Activated naive CD4-positive, alpha-beta T cell treated with anti-CD3 and anti-CD28 coated beads for 36 hours (primary cell): ENCODE measurements at regions not wholly inside any gene's neighbourhood (a gene's known extent, or its start where the extent isn't known, plus 50 kb on each side); places are given as distances from the start of the nearest gene placed in this dataset.
"Not testable (repeated sequence)": the region's sequence is repeated elsewhere in the genome, so short reads cannot be mapped to it uniquely, and the experiment has no call there.

Experiments
- CTCF ChIA-PET: fragments of 350-600 bp; sonication (Branson Sonifier 250); formaldehyde crosslinking; loops from one replicate; lab custom pipeline; 2021; ENCODE audit warnings: antibody characterized with exemption; lab: Charles Lee
- DNase-seq: peaks from one replicate; pipeline ENCODE4 v3.0.0-alpha.2; 2020
- H3K27ac Mint-ChIP-seq: one replicate; pipeline ENCODE4 v1.8.0; 2021; ENCODE audit warnings: mild to moderate bottlenecking, mixed read lengths
- H3K27me3 Mint-ChIP-seq: one replicate; pipeline ENCODE4 v1.8.0; 2021; ENCODE audit warnings: low read depth, mixed read lengths
- H3K36me3 Mint-ChIP-seq: one replicate; pipeline ENCODE4 v1.8.0; 2021; ENCODE audit warnings: low read depth, mixed read lengths
- H3K4me1 Mint-ChIP-seq: one replicate; pipeline ENCODE4 v1.8.0; 2021; ENCODE audit warnings: low read depth, mixed read lengths
- H3K4me3 Mint-ChIP-seq: one replicate; pipeline ENCODE4 v1.8.0; 2021; ENCODE audit warnings: mild to moderate bottlenecking, moderate library complexity, mixed read lengths
- H3K9me3 Mint-ChIP-seq: one replicate; pipeline ENCODE4 v1.8.0; 2021; ENCODE audit warnings: mixed read lengths
- intact Hi-C: fragments of 100-400 bp; cut with micrococcal nuclease; formaldehyde crosslinking; loops from one replicate; pipeline ENCODE4 v1.15.1; 2023

DNA sequence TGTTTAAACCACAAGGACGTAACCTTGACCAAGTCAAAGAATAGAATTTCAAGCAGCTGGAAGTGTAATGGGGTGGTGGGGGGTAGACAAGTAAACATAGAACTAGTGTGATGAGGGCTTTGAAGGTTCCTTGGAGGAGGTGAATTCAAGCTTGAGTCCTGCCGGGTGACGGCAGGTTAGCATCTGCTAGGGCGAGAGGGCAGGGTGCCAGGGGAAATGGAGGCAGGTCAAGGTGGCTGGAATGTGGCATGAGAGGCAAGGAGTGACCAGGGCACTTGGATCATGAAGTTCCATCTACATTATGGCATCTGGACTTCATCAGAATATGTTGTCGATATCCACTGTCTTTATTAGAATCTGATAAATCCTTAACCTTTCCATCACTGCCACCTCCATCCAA lies 207.5 kb upstream of the SLC35B3 start:
- no peaks in the 10 kb centered on the region for H3K27me3 Mint-ChIP-seq
- H3K9me3 Mint-ChIP-seq = peaks cover 6% of the 10 kb centered on the region
- intact Hi-C loops = no loop called here
- no peak overlapping the region for H3K27ac Mint-ChIP-seq
- no peaks in the 10 kb centered on the region for H3K36me3 Mint-ChIP-seq
- H3K4me3 Mint-ChIP-seq = no peak overlapping the region
- CTCF ChIA-PET = no interaction called here
- H3K4me1 Mint-ChIP-seq = no peaks in the 10 kb centered on the region
- no peak for DNase-seq

DNA sequence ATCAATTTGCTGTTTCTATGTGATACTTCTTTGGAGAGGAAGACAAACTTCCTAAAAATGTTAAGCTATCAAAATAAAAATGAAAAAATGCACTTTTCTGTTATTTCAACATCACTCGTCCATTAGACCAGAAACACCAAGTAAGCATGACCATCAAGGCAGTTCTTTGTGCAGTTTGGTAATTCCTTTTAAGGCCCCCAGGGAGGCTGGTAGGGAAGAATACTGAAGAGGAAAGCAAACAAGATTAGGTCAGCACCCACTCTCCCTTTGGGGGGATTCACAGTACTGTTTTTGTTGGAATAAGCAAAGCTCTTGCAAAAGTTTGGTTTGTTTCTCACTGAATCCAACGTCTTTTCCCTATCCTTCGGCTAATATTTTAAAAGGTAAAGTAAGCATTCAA lies 206.8 kb upstream of the SLC35B3 start:
- no peaks in the 10 kb centered on the region for H3K4me1 Mint-ChIP-seq
- H3K9me3 Mint-ChIP-seq = peaks cover 6% of the 10 kb centered on the region
- no peaks in the 10 kb centered on the region for H3K27me3 Mint-ChIP-seq
- H3K27ac Mint-ChIP-seq = no peak overlapping the region
- no peaks in the 10 kb centered on the region for H3K36me3 Mint-ChIP-seq
- no peak overlapping the region for H3K4me3 Mint-ChIP-seq
- CTCF ChIA-PET = no interaction called here
- intact Hi-C loops = no loop called here
- no peak for DNase-seq

- intact Hi-C loops = no loop called here
These were observed 204.7 kb upstream of the SLC35B3 start for GRCh38 chr6:8639928-8640649.

GRCh38 chr6:8637896-8638597 lies 202.7 kb upstream of the SLC35B3 start:
- Mint-ChIP-seq H3K27ac (no peak overlapping the region), H3K36me3 (no peaks in the 10 kb centered on the region), H3K4me3 (no peak overlapping the region), H3K27me3 (no peaks in the 10 kb centered on the region), H3K9me3 (no peaks in the 10 kb centered on the region), H3K4me1 (no peaks in the 10 kb centered on the region)
- CTCF ChIA-PET = no interaction called here
- intact Hi-C loops = no loop called here
- no peak for DNase-seq

More at GRCh38 chr6:8639928-8640649, 204.7 kb upstream of the SLC35B3 start:
- Mint-ChIP-seq H3K36me3 (no peaks in the 10 kb centered on the region), H3K9me3 (peaks cover 6% of the 10 kb centered on the region), H3K27ac (no peak overlapping the region), H3K27me3 (no peaks in the 10 kb centered on the region), H3K4me3 (no peak overlapping the region), H3K4me1 (no peaks in the 10 kb centered on the region)
- DNase-seq = no peak
- CTCF ChIA-PET = no interaction called here

DNA sequence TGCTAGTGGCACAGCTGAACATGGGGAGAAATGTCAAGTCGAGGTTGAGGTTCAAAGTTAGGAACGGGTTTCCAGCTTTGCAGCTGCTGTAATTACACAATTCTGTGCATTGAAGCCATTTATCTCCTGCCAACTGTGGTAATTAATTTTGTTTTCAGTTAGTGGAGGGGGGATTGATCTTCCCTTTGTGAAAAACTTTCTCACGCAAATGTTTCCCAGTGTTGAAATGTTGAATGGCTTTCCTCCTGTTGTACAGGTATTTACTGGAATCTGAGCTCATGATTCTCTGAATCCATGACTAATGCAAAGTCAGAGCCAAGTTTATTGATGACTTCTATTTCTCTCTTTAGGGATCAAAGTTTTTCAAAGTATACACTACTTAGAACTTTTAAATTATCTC lies 198.4 kb upstream of the SLC35B3 start:
- no peaks in the 10 kb centered on the region for H3K4me1 Mint-ChIP-seq
- no peak overlapping the region for H3K27ac Mint-ChIP-seq
- DNase-seq = no peak
- intact Hi-C loops = no loop called here
- no peaks in the 10 kb centered on the region for H3K9me3 Mint-ChIP-seq
- H3K27me3 Mint-ChIP-seq = no peaks in the 10 kb centered on the region
- H3K36me3 Mint-ChIP-seq = no peaks in the 10 kb centered on the region
- H3K4me3 Mint-ChIP-seq = no peak overlapping the region
- CTCF ChIA-PET = no interaction called here

GRCh38 chr6:8628736-8629135 lies 193.4 kb upstream of the SLC35B3 start:
- Mint-ChIP-seq H3K27me3 (no peaks in the 10 kb centered on the region), H3K27ac (no peak overlapping the region), H3K4me3 (no peak overlapping the region), H3K4me1 (no peaks in the 10 kb centered on the region), H3K36me3 (no peaks in the 10 kb centered on the region), H3K9me3 (no peaks in the 10 kb centered on the region)
- CTCF ChIA-PET = no interaction called here
- intact Hi-C loops = no loop called here
- DNase-seq = no peak

- no peaks in the 10 kb centered on the region for H3K9me3 Mint-ChIP-seq
- H3K4me3 Mint-ChIP-seq = no peak overlapping the region
- no peak overlapping the region for H3K27ac Mint-ChIP-seq
- no peaks in the 10 kb centered on the region for H3K4me1 Mint-ChIP-seq
- intact Hi-C loops = no loop called here
- no peaks in the 10 kb centered on the region for H3K36me3 Mint-ChIP-seq
- H3K27me3 Mint-ChIP-seq = no peaks in the 10 kb centered on the region
- CTCF ChIA-PET = no interaction called here
- no peak for DNase-seq
These were observed 192.7 kb upstream of the SLC35B3 start for GRCh38 chr6:8628063-8628462.

DNA sequence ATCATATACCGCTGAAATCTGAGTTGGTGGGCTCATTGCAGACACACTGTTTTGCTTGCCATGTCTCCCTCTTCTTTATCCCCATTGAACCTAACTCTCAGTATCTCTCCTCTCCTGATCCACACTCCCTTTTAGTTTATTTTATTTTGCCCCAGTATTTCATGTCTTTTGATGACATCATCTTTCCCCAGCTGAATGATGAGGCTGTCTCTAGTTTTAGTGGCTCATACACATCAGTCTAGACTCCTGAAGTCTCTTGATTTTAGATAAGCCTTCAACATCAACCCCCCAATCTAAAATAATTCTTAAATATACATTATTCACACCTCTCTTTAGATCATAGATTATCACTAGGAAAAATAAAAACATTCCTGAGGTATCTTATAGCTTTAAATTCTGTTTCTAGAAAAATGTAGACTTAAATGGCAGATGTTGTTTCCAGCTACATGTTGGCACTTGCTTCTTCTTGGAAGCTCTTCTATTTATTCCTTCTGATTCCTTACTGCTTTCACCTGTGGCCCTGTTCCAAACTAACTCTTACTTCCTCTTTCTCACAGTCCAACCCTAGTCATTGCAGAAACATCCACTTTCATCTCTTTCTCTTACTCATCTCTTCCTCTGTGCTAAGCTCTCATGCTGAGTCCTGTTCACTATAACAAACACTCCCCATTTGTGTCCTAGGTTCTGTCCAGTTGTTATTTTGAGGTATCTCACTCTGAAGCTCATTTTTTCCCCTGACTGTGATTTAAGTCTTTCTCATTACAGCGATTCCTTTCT lies 191.9 kb upstream of the SLC35B3 start:
- H3K9me3 Mint-ChIP-seq = no peaks in the 10 kb centered on the region
- no peak overlapping the region for H3K4me3 Mint-ChIP-seq
- no peak for DNase-seq
- intact Hi-C loops = no loop called here
- H3K27ac Mint-ChIP-seq = no peak overlapping the region
- H3K4me1 Mint-ChIP-seq = no peaks in the 10 kb centered on the region
- no peaks in the 10 kb centered on the region for H3K36me3 Mint-ChIP-seq
- CTCF ChIA-PET = no interaction called here
- H3K27me3 Mint-ChIP-seq = no peaks in the 10 kb centered on the region

DNA sequence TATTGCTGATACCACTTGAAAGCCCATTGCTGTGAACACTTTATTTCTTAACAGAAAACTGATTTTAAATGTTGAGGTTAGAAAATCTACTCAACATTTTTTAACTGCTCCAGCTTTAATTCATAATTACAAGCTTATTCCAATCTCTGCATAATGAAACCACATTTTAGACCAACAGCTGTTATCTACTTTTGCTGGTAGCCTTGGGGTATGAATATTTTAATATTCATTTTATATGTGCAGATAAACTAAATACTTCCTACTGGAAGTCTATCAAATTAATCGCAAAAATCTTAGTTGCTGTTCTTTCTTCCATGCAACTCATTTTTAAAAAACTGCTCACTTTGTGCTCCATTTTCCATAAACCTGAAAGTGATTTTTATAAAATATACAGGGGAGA lies 189.3 kb upstream of the SLC35B3 start:
- H3K36me3 Mint-ChIP-seq = no peaks in the 10 kb centered on the region
- intact Hi-C loops = no loop called here
- no peaks in the 10 kb centered on the region for H3K9me3 Mint-ChIP-seq
- no peak overlapping the region for H3K4me3 Mint-ChIP-seq
- H3K4me1 Mint-ChIP-seq = no peaks in the 10 kb centered on the region
- no peak for DNase-seq
- CTCF ChIA-PET = no interaction called here
- no peaks in the 10 kb centered on the region for H3K27me3 Mint-ChIP-seq
- H3K27ac Mint-ChIP-seq = no peak overlapping the region

DNA sequence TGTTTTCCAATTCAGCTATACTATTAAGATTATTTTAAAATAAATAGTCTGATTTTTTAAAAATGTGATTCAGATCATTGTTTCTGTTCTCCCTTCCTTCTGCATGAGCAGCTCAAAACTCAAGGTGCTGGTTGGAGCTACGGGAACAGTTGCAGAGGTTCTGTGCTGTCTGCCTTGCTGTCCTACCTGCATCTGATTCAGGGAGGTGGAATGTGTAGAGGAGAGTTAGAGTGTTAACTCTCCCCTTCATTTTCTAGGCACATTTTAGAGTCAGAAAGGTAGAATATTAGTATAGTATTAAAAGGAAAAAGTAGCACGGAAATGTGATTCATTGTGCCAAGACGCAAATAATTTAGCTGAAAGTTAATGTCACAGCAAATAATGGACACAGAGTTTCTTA lies 188.1 kb upstream of the SLC35B3 start:
- H3K4me3 Mint-ChIP-seq = no peak overlapping the region
- no peak overlapping the region for H3K27ac Mint-ChIP-seq
- no peaks in the 10 kb centered on the region for H3K36me3 Mint-ChIP-seq
- no peaks in the 10 kb centered on the region for H3K9me3 Mint-ChIP-seq
- DNase-seq = no peak
- H3K4me1 Mint-ChIP-seq = no peaks in the 10 kb centered on the region
- CTCF ChIA-PET = no interaction called here
- intact Hi-C loops = no loop called here
- no peaks in the 10 kb centered on the region for H3K27me3 Mint-ChIP-seq

DNA sequence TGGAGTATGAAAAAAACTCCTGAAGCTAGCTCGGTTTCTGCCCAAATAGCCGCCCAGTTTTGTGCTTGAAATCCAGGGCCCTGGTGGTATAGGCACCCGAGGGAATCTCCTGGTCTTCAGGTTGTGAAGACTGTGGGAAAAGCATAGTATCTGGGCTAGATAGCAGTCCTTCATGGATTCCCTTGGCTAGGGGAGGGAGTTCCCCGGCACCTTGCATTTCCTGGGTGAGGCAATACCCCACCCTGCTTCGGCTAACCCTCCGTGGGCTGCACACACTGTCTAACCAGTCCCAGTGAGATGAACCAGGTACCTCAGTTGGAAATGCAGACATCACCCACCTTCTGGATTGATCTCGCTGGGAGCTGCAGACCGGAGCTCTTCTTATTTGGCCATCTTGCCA lies 184.5 kb upstream of the SLC35B3 start:
- no peak overlapping the region for H3K27ac Mint-ChIP-seq
- no peak overlapping the region for H3K4me3 Mint-ChIP-seq
- CTCF ChIA-PET = no interaction called here
- H3K27me3 Mint-ChIP-seq = no peaks in the 10 kb centered on the region
- peaks cover 1% of the 10 kb centered on the region for H3K36me3 Mint-ChIP-seq
- H3K9me3 Mint-ChIP-seq = peaks cover 3% of the 10 kb centered on the region
- intact Hi-C loops = no loop called here
- H3K4me1 Mint-ChIP-seq = no peaks in the 10 kb centered on the region
- no peak for DNase-seq

DNA sequence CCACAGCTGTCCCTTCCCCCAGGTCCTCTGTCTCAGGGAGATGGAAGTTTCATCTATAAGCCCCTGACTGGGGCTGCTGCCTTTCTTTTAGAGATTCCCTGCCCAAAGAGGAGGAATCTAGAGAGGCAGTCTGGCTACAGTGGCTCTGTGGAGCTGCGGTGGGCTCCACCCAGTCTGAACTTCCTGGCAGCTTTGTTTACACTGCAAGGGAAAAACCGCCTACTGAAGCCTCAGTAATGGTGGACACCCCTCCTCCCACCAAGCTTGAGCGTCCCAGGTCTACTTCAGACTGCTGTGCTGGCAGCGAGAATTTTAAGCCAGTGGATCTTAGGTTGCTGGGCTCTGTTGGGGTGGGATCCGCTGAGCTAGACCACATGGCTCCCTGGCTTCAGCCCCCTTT lies 184.1 kb upstream of the SLC35B3 start:
- CTCF ChIA-PET, H3K27me3 Mint-ChIP-seq, H3K27ac Mint-ChIP-seq, DNase-seq, H3K9me3 Mint-ChIP-seq, intact Hi-C loops, H3K36me3 Mint-ChIP-seq, H3K4me1 Mint-ChIP-seq, H3K4me3 Mint-ChIP-seq: not testable (repeated sequence)

GRCh38 chr6:8608737-8609136 lies 173.4 kb upstream of the SLC35B3 start:
- H3K4me1 Mint-ChIP-seq = no peaks in the 10 kb centered on the region
- intact Hi-C loops = no loop called here
- H3K4me3 Mint-ChIP-seq = no peak overlapping the region
- peaks cover 4% of the 10 kb centered on the region for H3K9me3 Mint-ChIP-seq
- H3K27me3 Mint-ChIP-seq = no peaks in the 10 kb centered on the region
- no peak overlapping the region for H3K27ac Mint-ChIP-seq
- H3K36me3 Mint-ChIP-seq = no peaks in the 10 kb centered on the region
- CTCF ChIA-PET = no interaction called here
- no peak for DNase-seq
